Nephron (organoid): ENCODE measurements at regions not wholly inside any gene's neighbourhood (a gene's known extent, or its start where the extent isn't known, plus 50 kb on each side); places are given as distances from the start of the nearest gene placed in this dataset.

ENCODE experiments used
- H3K27ac Mint-ChIP-seq, 3 experiments: 2 replicates each; pipeline ENCODE4 v1.8.0; 2020; ENCODE audit warnings: mixed read lengths in 3 of 3, mild to moderate bottlenecking in 2 of 3, moderate library complexity in 1 of 3
- H3K27me3 Mint-ChIP-seq: 2 replicates; pipeline ENCODE4 v1.8.0; 2021; ENCODE audit warnings: low read depth, mild to moderate bottlenecking, moderate library complexity, mixed read lengths
- H3K36me3 Mint-ChIP-seq: 2 replicates; pipeline ENCODE4 v1.8.0; 2020; ENCODE audit warnings: low read depth, mixed read lengths
- H3K4me1 Mint-ChIP-seq: 2 replicates; pipeline ENCODE4 v1.8.0; 2020; ENCODE audit warnings: mixed read lengths
- H3K4me3 Mint-ChIP-seq, 3 experiments: 2 replicates each; pipeline ENCODE4 v1.8.0; 2020; ENCODE audit warnings: mild to moderate bottlenecking in 3 of 3, mixed read lengths in 3 of 3, moderate library complexity in 2 of 3
- H3K9me3 Mint-ChIP-seq: 2 replicates; pipeline ENCODE4 v1.8.0; 2020; ENCODE audit warnings: mixed read lengths
- TF ChIP-seq, protein P1 (sequence below), 3 experiments: fragments of 200-600 bp; sonication (generic); IDR thresholded peaks; one replicate each; pipeline ENCODE4 v1.5.0; 2021; ENCODE audit warnings: antibody characterized with exemption in 3 of 3; ENCODE audit not compliant: unreplicated experiment in 3 of 3

DNA sequence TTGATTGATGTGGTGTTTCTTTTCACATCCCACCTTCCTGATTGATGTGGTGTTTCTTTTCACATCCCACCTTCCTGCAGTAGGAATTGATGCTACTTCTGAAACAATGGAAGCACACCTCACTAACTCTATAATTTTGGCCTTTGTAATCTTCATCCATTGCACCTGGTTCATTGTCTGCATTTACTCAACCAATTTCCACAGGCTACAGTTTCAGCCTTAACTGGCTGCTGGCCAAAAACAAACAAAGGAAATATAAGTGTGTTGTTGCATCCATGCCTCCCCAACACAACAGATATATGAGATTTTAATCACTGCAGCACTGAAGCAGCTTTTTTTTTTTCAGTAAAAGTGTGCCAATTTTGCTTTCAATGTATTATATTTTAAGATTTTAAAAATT lies 867.6 kb upstream of the PCDH7 start:
- no peak overlapping the region for H3K4me3 Mint-ChIP-seq
- no peaks in the 10 kb centered on the region for H3K36me3 Mint-ChIP-seq
- H3K27ac Mint-ChIP-seq = no peak overlapping the region

DNA sequence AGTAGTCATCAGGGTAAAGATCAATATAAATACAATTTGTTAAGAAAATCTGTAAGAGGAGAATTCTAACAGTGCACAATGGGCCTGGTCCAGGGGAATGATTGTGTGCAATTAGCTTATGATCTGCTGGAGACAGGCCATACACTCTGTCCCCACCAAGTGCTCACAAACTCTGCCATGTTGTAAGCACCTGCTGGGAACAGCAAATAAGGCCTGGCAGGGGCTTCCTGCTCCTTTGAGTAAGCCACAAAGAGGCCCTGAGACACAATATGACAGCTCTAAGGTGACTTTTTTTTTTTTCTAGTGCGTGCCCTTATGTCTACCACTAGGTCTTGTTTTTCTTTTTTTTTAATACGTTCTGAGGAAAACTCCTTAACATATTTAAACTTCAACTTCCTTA lies 866.3 kb upstream of the PCDH7 start:
- no peaks in the 10 kb centered on the region for H3K4me1 Mint-ChIP-seq
- H3K4me3 Mint-ChIP-seq = no peak overlapping the region
- no peak overlapping the region for H3K27ac Mint-ChIP-seq
- H3K36me3 Mint-ChIP-seq = no peaks in the 10 kb centered on the region
- peaks cover 8% of the 10 kb centered on the region for H3K9me3 Mint-ChIP-seq
- no peaks in the 10 kb centered on the region for H3K27me3 Mint-ChIP-seq
- TF ChIP-seq, protein P1, sequence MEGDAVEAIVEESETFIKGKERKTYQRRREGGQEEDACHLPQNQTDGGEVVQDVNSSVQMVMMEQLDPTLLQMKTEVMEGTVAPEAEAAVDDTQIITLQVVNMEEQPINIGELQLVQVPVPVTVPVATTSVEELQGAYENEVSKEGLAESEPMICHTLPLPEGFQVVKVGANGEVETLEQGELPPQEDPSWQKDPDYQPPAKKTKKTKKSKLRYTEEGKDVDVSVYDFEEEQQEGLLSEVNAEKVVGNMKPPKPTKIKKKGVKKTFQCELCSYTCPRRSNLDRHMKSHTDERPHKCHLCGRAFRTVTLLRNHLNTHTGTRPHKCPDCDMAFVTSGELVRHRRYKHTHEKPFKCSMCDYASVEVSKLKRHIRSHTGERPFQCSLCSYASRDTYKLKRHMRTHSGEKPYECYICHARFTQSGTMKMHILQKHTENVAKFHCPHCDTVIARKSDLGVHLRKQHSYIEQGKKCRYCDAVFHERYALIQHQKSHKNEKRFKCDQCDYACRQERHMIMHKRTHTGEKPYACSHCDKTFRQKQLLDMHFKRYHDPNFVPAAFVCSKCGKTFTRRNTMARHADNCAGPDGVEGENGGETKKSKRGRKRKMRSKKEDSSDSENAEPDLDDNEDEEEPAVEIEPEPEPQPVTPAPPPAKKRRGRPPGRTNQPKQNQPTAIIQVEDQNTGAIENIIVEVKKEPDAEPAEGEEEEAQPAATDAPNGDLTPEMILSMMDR (IDR thresholded peaks at IDR 0.05; ENCODE audit: unreplicated experiment in 3 of 3) = no peak

More for the DNA sequence above, 867.6 kb upstream of the PCDH7 start:
- Mint-ChIP-seq H3K27me3 (no peaks in the 10 kb centered on the region), H3K4me1 (no peaks in the 10 kb centered on the region), H3K9me3 (peaks cover 6% of the 10 kb centered on the region)
- TF ChIP-seq, protein P1 (IDR thresholded peaks at IDR 0.05; ENCODE audit: unreplicated experiment in 3 of 3) = no peak

DNA sequence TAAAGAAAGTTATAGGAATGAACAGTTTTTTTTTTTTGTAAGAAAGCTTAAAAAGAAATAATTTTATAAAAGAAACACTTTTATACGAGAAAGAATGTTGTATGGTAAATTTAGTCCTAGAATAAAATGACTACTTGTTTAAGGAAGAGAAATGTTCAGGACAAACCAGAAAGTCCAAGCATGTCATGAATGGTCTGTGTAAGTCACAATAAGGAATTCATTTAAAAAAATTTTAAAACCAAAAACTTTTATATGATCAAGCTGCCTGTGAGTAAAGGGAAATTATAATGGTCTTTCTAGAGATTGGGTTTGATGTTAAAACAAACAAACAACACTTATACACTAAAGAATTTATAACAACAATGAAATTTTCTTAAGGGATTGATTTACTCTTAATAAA lies 858.9 kb upstream of the PCDH7 start:
- H3K4me3 Mint-ChIP-seq = no peak overlapping the region
- TF ChIP-seq, protein P1 (IDR thresholded peaks at IDR 0.05; ENCODE audit: unreplicated experiment in 3 of 3) = no peak
- H3K27me3 Mint-ChIP-seq = no peaks in the 10 kb centered on the region
- no peaks in the 10 kb centered on the region for H3K36me3 Mint-ChIP-seq
- no peaks in the 10 kb centered on the region for H3K4me1 Mint-ChIP-seq
- no peak overlapping the region for H3K27ac Mint-ChIP-seq
- peaks cover 27% of the 10 kb centered on the region for H3K9me3 Mint-ChIP-seq

DNA sequence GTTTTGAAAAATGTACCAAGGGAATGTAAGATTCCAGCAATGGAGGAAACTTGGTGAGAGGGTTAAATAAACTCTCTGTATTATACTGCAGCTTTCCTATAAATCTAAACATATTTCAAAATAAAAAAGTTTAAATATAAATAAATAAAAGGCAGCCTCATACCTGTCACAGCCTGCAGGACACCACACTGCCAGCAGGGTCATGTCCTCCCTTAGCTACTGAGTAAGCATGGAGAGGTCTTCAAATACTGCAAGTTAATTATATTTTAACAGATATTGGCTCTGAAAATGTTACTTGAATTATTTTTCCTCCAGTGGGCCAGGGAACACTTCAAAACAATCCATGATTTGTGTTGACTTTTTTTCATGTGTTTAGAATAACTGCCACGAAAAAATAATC lies 852.8 kb upstream of the PCDH7 start:
- Mint-ChIP-seq H3K9me3 (peaks cover 14% of the 10 kb centered on the region), H3K4me3 (no peak overlapping the region), H3K4me1 (no peaks in the 10 kb centered on the region), H3K36me3 (no peaks in the 10 kb centered on the region), H3K27me3 (no peaks in the 10 kb centered on the region), H3K27ac (no peak overlapping the region)
- TF ChIP-seq, protein P1 (IDR thresholded peaks at IDR 0.05; ENCODE audit: unreplicated experiment in 3 of 3) = no peak

DNA sequence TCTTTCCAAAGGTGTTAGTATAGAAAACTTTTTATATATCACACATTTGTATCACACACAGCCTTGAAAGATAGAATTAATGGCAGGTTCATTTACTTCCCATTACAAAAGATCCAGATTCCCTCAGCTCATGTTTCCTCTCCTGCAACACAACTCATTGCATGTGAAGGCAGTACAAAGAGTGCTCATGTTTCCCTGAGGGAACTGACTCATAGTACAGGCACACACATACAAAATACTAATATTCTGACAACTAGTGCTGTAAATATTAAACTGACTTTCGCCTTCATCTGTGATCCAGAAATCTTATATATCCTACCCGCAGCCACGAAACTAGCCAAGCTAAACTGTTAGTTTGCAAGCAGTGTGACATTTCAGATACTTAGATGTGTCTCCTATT lies 819.8 kb upstream of the PCDH7 start:
- H3K27me3 Mint-ChIP-seq = no peaks in the 10 kb centered on the region
- no peak overlapping the region for H3K27ac Mint-ChIP-seq
- H3K4me3 Mint-ChIP-seq = no peak overlapping the region
- H3K36me3 Mint-ChIP-seq = no peaks in the 10 kb centered on the region
- TF ChIP-seq, protein P1 (IDR thresholded peaks at IDR 0.05; ENCODE audit: unreplicated experiment in 3 of 3) = no peak
- H3K9me3 Mint-ChIP-seq = no peaks in the 10 kb centered on the region
- no peaks in the 10 kb centered on the region for H3K4me1 Mint-ChIP-seq

DNA sequence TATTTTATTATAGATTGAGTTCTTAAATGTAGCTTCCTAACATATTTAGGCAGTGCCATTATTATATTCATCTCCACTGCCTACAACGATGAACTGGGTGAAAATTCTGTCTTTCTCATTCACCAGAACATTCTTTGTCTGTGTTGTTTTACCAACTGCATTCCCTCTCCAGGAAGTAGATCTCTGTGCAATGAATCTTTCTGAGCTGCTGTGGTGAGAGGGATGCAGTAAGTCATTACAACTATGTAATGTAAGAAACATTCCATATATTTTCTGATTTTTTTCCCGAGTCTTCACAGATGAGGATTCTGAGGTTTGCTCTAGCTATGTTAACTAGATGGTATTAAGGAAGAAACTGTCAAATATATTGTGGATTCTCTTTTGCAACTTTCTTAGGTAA lies 811.9 kb upstream of the PCDH7 start:
- Mint-ChIP-seq H3K4me1 (no peaks in the 10 kb centered on the region), H3K4me3 (no peak overlapping the region), H3K9me3 (peaks cover 6% of the 10 kb centered on the region), H3K27ac (no peak overlapping the region), H3K27me3 (no peaks in the 10 kb centered on the region), H3K36me3 (no peaks in the 10 kb centered on the region)
- TF ChIP-seq, protein P1 (IDR thresholded peaks at IDR 0.05; ENCODE audit: unreplicated experiment in 3 of 3) = no peak
